ENCODE measurements at regions not wholly inside any gene's neighbourhood (a gene's known extent, or its start where the extent isn't known, plus 50 kb on each side); places are given as distances from the start of the nearest gene placed in this dataset.

GRCh38 chr3:194851254-194851653, 165.6 kb downstream of the FAM43A start:
- DNase-seq (ENCODE audit: low spot score) = no peak

GRCh38 chr3:194851941-194852340, 166.3 kb downstream of the FAM43A start:
- TF ChIP-seq CTCF (IDR thresholded peaks at IDR 0.05; ENCODE audit: extremely low read depth, missing control alignments) = no peak
- DNase-seq (ENCODE audit: low spot score) = no peak

More at GRCh38 chr3:194851254-194851653, 165.6 kb downstream of the FAM43A start:
- no peak for TF ChIP-seq CTCF (IDR thresholded peaks at IDR 0.05; ENCODE audit: extremely low read depth, missing control alignments)

- TF ChIP-seq CTCF (IDR thresholded peaks at IDR 0.05; ENCODE audit: extremely low read depth, missing control alignments) = no peak
Observed at GRCh38 chr3:194852345-194852744, 166.7 kb downstream of the FAM43A start.

GRCh38 chr3:194852831-194853508, 167.3 kb downstream of the FAM43A start:
- no peak for DNase-seq (ENCODE audit: low spot score)
- no peak for TF ChIP-seq CTCF (IDR thresholded peaks at IDR 0.05; ENCODE audit: extremely low read depth, missing control alignments)

More at GRCh38 chr3:194852345-194852744, 166.7 kb downstream of the FAM43A start:
- DNase-seq (ENCODE audit: low spot score) = no peak

- DNase-seq (ENCODE audit: low spot score) = no peak
- no peak for TF ChIP-seq CTCF (IDR thresholded peaks at IDR 0.05; ENCODE audit: extremely low read depth, missing control alignments)
Observed at GRCh38 chr3:194854206-194854605, 168.5 kb downstream of the FAM43A start.

GRCh38 chr3:194854659-194855390, 169.1 kb downstream of the FAM43A start:
- DNase-seq (ENCODE audit: low spot score) = no peak
- no peak for TF ChIP-seq CTCF (IDR thresholded peaks at IDR 0.05; ENCODE audit: extremely low read depth, missing control alignments)

- DNase-seq (ENCODE audit: low spot score) = no peak
- TF ChIP-seq CTCF (IDR thresholded peaks at IDR 0.05; ENCODE audit: extremely low read depth, missing control alignments) = no peak
Observed at GRCh38 chr3:194856296-194856695, 170.6 kb downstream of the FAM43A start.

Data from GM20000 (cell line).